HEK293 (cell line): ENCODE measurements at regions not wholly inside any gene's neighbourhood (a gene's known extent, or its start where the extent isn't known, plus 50 kb on each side); places are given as distances from the start of the nearest gene placed in this dataset.

Source experiments
- CTCF ChIP-seq: fragments of 450-650 bp; formaldehyde crosslinking; IDR thresholded peaks from 2 replicates; pipeline ENCODE4 v1.5.1; 2016; ENCODE audit warnings: missing biosample characterization, missing genetic modification characterization
- PRDM1 ChIP-seq: fragments of 450-650 bp; formaldehyde crosslinking; IDR thresholded peaks from 2 replicates; pipeline ENCODE4; 2016; ENCODE audit warnings: missing biosample characterization, missing genetic modification characterization
- PRDM10 ChIP-seq: fragments of 450-650 bp; formaldehyde crosslinking; IDR thresholded peaks from 2 replicates; pipeline ENCODE4 v1.5.1; 2016; ENCODE audit warnings: missing biosample characterization, missing genetic modification characterization
- SETDB1 ChIP-seq: IDR thresholded peaks from one replicate; pipeline ENCODE4 v1.6.1; 2017; ENCODE audit warnings: mild to moderate bottlenecking, low read length, moderate library complexity, mixed read lengths; ENCODE audit not compliant: insufficient read length
- YY1 ChIP-seq: fragments of 450-650 bp; formaldehyde crosslinking; IDR thresholded peaks from 2 replicates; pipeline ENCODE4 v1.5.1; 2018; ENCODE audit warnings: missing biosample characterization, missing genetic modification characterization
- ZBTB26 ChIP-seq: fragments of 450-650 bp; formaldehyde crosslinking; optimal IDR thresholded peaks from 2 replicates; pipeline ENCODE3; 2016; ENCODE audit warnings: missing biosample characterization, mild to moderate bottlenecking, missing genetic modification characterization
- ZNF184 ChIP-seq: fragments of 450-650 bp; IDR thresholded peaks from 2 replicates; pipeline ENCODE4 v1.5.1; 2018; ENCODE audit warnings: missing biosample characterization, mild to moderate bottlenecking, missing genetic modification characterization
- ZNF398 ChIP-seq: fragments of 450-650 bp; formaldehyde crosslinking; IDR thresholded peaks from 2 replicates; pipeline ENCODE4 v1.5.1; 2017; ENCODE audit warnings: missing biosample characterization, missing genetic modification characterization

- no peak for TF ChIP-seq CTCF (tag by site-specific recombination)
- no peak for TF ChIP-seq PRDM1 (tag by site-specific recombination)
- TF ChIP-seq ZNF398 = no peak
- TF ChIP-seq ZNF184 = no peak
- TF ChIP-seq ZBTB26 (tag by site-specific recombination) = no peak
- TF ChIP-seq SETDB1 = no peak
- no peak for TF ChIP-seq PRDM10 (tag by site-specific recombination)
- no peak for TF ChIP-seq YY1 (tag by site-specific recombination)
Measured at GRCh38 chr1:229065613-229066012, 205.3 kb upstream of the RAB4A start.
